ENCODE measurements at regions not wholly inside any gene's neighbourhood (a gene's known extent, or its start where the extent isn't known, plus 50 kb on each side); places are given as distances from the start of the nearest gene placed in this dataset.
A peak's percentile ranks its signal among the peaks of the same experiment; 100 is the strongest.

DNA sequence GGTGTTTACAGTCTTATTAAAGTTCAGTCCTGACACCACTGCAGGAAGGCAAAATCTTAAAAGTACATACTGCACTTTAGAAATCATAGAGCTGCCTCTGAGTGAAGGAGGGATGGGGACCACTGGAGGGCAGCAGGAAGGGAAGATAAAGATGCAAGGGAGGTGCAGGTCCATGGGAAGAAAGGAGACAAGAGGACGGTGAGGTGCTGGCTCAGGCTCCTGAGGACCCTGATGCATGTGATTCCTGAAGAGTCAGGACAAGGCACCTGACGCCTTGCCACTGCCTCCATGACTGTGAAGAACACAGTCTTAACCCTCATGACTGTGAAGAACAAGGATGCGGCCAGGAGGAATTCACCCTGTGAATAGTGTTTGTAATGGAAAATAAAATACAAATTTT, 116.2 kb upstream of the NPAS2 start:
- no peaks in the 10 kb centered on the region for H3K36me3 Mint-ChIP-seq
- Histone ChIP-seq H3K4me1 (no peaks in the 10 kb centered on the region), H3K27ac (no peak overlapping the region), H3K36me3 (no peaks in the 10 kb centered on the region), H3K27me3 (no peaks in the 10 kb centered on the region), H3F3A (ENCODE audit: low read depth) (no peaks in the 10 kb centered on the region), H4K20me1 (ENCODE audit: low read depth) (no peaks in the 10 kb centered on the region), H3K9me3 (ENCODE audit: low read depth) (no peaks in the 10 kb centered on the region), H3K9ac (no peak overlapping the region), H3K79me2 (ENCODE audit: low read depth) (no peaks in the 10 kb centered on the region), H3K4me2 (no peak overlapping the region), H3K4me3 (no peak overlapping the region), H2AFZ (replicated peaks) (no peak overlapping the region)
- H3K27ac Mint-ChIP-seq, result no peak overlapping the region
- H3K27me3 Mint-ChIP-seq (ENCODE audit: insufficient read depth, low read depth), result peaks cover 3% of the 10 kb centered on the region
- TF ChIP-seq, protein P1, sequence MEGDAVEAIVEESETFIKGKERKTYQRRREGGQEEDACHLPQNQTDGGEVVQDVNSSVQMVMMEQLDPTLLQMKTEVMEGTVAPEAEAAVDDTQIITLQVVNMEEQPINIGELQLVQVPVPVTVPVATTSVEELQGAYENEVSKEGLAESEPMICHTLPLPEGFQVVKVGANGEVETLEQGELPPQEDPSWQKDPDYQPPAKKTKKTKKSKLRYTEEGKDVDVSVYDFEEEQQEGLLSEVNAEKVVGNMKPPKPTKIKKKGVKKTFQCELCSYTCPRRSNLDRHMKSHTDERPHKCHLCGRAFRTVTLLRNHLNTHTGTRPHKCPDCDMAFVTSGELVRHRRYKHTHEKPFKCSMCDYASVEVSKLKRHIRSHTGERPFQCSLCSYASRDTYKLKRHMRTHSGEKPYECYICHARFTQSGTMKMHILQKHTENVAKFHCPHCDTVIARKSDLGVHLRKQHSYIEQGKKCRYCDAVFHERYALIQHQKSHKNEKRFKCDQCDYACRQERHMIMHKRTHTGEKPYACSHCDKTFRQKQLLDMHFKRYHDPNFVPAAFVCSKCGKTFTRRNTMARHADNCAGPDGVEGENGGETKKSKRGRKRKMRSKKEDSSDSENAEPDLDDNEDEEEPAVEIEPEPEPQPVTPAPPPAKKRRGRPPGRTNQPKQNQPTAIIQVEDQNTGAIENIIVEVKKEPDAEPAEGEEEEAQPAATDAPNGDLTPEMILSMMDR (IDR thresholded peaks at IDR 0.05), result no peak
- TF ChIP-seq EZH2 (IDR thresholded peaks at IDR 0.05) (no peak), EZH2phosphoT487 (IDR thresholded peaks at IDR 0.05) (no peak)
- no peak overlapping the region for H3K4me3 Mint-ChIP-seq
- DNase-seq (ENCODE audit: low spot score), result no peak
- no peaks in the 10 kb centered on the region for H3K4me1 Mint-ChIP-seq
- peaks cover 4% of the 10 kb centered on the region for H3K9me3 Mint-ChIP-seq

DNA sequence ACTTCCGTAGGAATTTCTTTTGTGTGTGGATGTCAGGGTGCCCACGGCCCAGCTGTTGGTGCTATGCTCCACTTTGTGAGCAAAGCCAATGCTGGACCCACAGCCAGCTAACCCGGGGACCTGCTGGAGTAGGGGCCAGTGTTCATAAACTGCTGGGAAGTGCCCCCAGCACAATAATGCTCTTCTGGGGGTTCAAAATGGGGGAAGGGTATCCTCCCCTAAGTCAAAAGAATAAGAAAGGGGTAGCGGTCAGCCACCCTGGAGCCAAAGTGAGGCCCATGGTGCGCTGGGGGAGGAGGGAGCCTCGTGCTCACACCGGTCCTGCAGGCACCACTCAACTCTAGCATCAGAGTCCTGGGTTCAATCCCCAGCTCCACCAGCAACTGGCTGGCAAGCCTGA, 115.8 kb upstream of the NPAS2 start:
- Mint-ChIP-seq H3K27ac (no peak overlapping the region), H3K9me3 (peaks cover 4% of the 10 kb centered on the region), H3K36me3 (no peaks in the 10 kb centered on the region), H3K4me1 (no peaks in the 10 kb centered on the region), H3K27me3 (ENCODE audit: insufficient read depth, low read depth) (peaks cover 3% of the 10 kb centered on the region), H3K4me3 (no peak overlapping the region)
- Histone ChIP-seq H3K9ac (no peak overlapping the region), H4K20me1 (ENCODE audit: low read depth) (no peaks in the 10 kb centered on the region), H3K79me2 (ENCODE audit: low read depth) (no peaks in the 10 kb centered on the region), H3K9me3 (ENCODE audit: low read depth) (no peaks in the 10 kb centered on the region), H3K27me3 (no peaks in the 10 kb centered on the region), H3K36me3 (no peaks in the 10 kb centered on the region), H3F3A (ENCODE audit: low read depth) (no peaks in the 10 kb centered on the region), H2AFZ (replicated peaks) (no peak overlapping the region), H3K4me3 (no peak overlapping the region), H3K4me2 (no peak overlapping the region), H3K4me1 (no peaks in the 10 kb centered on the region), H3K27ac (no peak overlapping the region)
- TF ChIP-seq EZH2phosphoT487 (IDR thresholded peaks at IDR 0.05) (no peak), EZH2 (IDR thresholded peaks at IDR 0.05) (no peak)
- TF ChIP-seq, protein P1 (IDR thresholded peaks at IDR 0.05), result no peak
- DNase-seq (ENCODE audit: low spot score), result no peak

DNA sequence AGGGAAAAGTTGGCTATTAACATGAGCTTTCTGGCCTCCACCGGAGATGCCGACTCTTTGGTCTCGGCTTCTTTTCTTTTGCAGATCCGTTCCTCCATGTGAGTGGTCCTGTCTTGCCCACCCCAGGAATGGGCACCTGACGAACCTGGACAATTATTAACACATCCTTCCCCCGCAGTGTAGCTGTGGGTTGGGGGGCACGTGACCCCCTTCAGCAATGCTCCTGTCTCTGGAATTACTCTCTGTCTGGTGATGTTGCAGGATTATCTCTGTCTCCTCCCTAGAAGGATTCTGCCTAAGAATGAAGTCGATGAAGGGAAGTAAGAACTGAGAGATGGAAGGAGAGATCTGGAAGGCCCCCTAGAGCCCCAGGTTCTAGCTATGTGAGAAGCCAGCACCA, 115.2 kb upstream of the NPAS2 start:
- no peaks in the 10 kb centered on the region for H3K4me1 Mint-ChIP-seq
- H3K9me3 Mint-ChIP-seq, result peaks cover 4% of the 10 kb centered on the region
- peaks cover 3% of the 10 kb centered on the region for H3K27me3 Mint-ChIP-seq (ENCODE audit: insufficient read depth, low read depth)
- Histone ChIP-seq H4K20me1 (ENCODE audit: low read depth) (no peaks in the 10 kb centered on the region), H3K36me3 (no peaks in the 10 kb centered on the region), H3K79me2 (ENCODE audit: low read depth) (no peaks in the 10 kb centered on the region), H2AFZ (replicated peaks) (no peak overlapping the region), H3K9ac (no peak overlapping the region), H3K4me3 (no peak overlapping the region), H3K9me3 (ENCODE audit: low read depth) (no peaks in the 10 kb centered on the region), H3K27me3 (no peaks in the 10 kb centered on the region), H3K4me2 (no peak overlapping the region), H3F3A (ENCODE audit: low read depth) (no peaks in the 10 kb centered on the region), H3K27ac (no peak overlapping the region), H3K4me1 (no peaks in the 10 kb centered on the region)
- no peaks in the 10 kb centered on the region for H3K36me3 Mint-ChIP-seq
- TF ChIP-seq EZH2 (IDR thresholded peaks at IDR 0.05), result no peak
- no peak for TF ChIP-seq EZH2phosphoT487 (IDR thresholded peaks at IDR 0.05)
- no peak overlapping the region for H3K4me3 Mint-ChIP-seq
- no peak overlapping the region for H3K27ac Mint-ChIP-seq
- DNase-seq (ENCODE audit: low spot score), result no peak

DNA sequence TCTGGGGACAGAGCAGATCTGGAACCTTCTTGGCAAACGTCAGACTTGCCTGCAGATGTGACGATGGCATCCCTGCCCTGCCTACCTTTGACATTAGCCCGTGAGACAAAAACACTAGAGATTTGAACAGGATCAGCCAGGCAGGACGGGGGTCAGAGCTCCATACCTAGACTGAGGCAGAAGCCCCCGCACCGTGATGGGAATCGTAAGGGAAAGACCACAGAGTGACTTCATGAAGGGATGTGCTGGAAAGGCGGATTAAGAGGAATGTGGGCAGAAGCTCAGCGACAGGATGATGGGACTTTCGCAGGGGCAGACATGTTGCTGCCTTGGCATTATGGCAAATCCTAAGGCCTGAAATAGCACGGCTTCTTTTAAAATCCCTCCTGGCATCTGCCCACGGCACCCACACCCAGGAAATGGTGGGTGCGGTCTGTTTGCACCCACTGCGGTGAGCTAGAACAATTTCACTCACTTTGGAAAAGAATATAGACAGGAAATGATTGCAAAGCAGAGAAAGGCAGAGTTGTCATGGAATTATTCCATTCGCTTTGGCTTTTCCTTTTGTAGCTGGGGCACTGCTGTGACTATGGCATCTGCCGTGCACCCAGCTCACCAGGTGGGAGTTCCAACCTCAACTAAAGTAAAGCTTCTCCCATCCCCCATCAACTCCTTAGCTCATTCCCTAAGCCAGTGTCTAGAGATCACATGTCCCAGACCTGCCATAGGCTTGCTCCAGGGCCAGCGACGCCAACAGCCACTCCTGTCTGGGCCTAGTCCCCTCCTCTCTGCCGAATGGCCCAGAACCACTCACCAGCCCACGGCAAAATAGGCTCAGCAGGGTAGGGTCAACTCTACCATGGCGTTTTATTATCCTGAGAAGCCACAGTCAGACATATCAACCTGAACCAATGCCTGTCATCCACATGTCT, 112.7 kb upstream of the NPAS2 start:
- Mint-ChIP-seq H3K4me1 (no peaks in the 10 kb centered on the region), H3K27ac (peak overlapping the region; percentile 78), H3K27me3 (ENCODE audit: insufficient read depth, low read depth) (peaks cover 2% of the 10 kb centered on the region), H3K36me3 (no peaks in the 10 kb centered on the region), H3K9me3 (no peaks in the 10 kb centered on the region), H3K4me3 (no peak overlapping the region)
- no peak overlapping the region for H2AFZ ChIP-seq (replicated peaks)
- H4K20me1 ChIP-seq (ENCODE audit: low read depth), result no peaks in the 10 kb centered on the region
- no peaks in the 10 kb centered on the region for H3F3A ChIP-seq (ENCODE audit: low read depth)
- H3K9me3 ChIP-seq (ENCODE audit: low read depth), result no peaks in the 10 kb centered on the region
- no peak overlapping the region for H3K4me2 ChIP-seq
- H3K4me3 ChIP-seq, result no peak overlapping the region
- no peaks in the 10 kb centered on the region for H3K36me3 ChIP-seq
- H3K4me1 ChIP-seq, result no peaks in the 10 kb centered on the region
- no peaks in the 10 kb centered on the region for H3K27me3 ChIP-seq
- no peak overlapping the region for H3K9ac ChIP-seq
- TF ChIP-seq EZH2 (IDR thresholded peaks at IDR 0.05) (no peak), EZH2phosphoT487 (IDR thresholded peaks at IDR 0.05) (no peak)
- TF ChIP-seq, protein P1 (IDR thresholded peaks at IDR 0.05), result no peak
- no peak for DNase-seq (ENCODE audit: low spot score)
- no peaks in the 10 kb centered on the region for H3K79me2 ChIP-seq (ENCODE audit: low read depth)
- no peak overlapping the region for H3K27ac ChIP-seq
